Endothelial cell of umbilical vein (primary cell): ENCODE measurements at regions not wholly inside any gene's neighbourhood (a gene's known extent, or its start where the extent isn't known, plus 50 kb on each side); places are given as distances from the start of the nearest gene placed in this dataset.

ENCODE experiments used
- BruUV-seq: library from RNA; stranded (reverse); fragments of 400-500 nt; replicated peaks from 2 replicates; lab custom pipeline; 2021; lab: Mats Ljungman, UMichigan
- CTCF ChIA-PET: fragments of 300-600, 350-600 bp; sonication (Branson Sonifier 250); formaldehyde crosslinking; loops from one replicate; lab custom pipeline; 2021; ENCODE audit warnings: antibody characterized with exemption, inconsistent platforms; lab: Charles Lee
- POLR2A ChIA-PET: fragments of 300-600, 350-600 bp; sonication (Branson Sonifier 250); formaldehyde crosslinking; loops from one replicate; lab custom pipeline; 2021; ENCODE audit warnings: antibody characterized with exemption, inconsistent platforms; lab: Charles Lee
- DNase-seq: peaks from one replicate; pipeline ENCODE4 v3.0.0-alpha.2; 2011; ENCODE audit warnings: low read depth, low spot score
- FAIRE-seq: peaks from 2 replicates; lab custom pipeline; 2011; peaks lifted over from hg19 to GRCh38; lab: Jason Lieb, UNC
- H2AFZ ChIP-seq: 2 replicates; pipeline ENCODE4 v1.6.0; 2012; ENCODE audit warnings: low read depth, low read length, control low read depth, inconsistent platforms
- H3K27ac ChIP-seq: 2 replicates; pipeline ENCODE4 v1.5.1; 2011; ENCODE audit warnings: low read depth, mild to moderate bottlenecking, control low read depth, low read length, moderate library complexity; ENCODE audit not compliant: insufficient read depth
- H3K27me3 ChIP-seq, 2 experiments: 2 replicates each; pipeline versions ENCODE4 v1.6.0 to v1.6.1; 2011; ENCODE audit warnings: low read length in 2 of 2, mixed read lengths in 1 of 2; ENCODE audit not compliant: control insufficient read depth in 2 of 2, insufficient read depth in 2 of 2
- H3K36me3 ChIP-seq, 2 experiments: 2 replicates in 1 of 2; 3 replicates in 1 of 2; pipeline ENCODE4 v1.5.1; 2011; ENCODE audit warnings: low read length in 2 of 2, mild to moderate bottlenecking in 1 of 2, moderate library complexity in 1 of 2; ENCODE audit not compliant: control insufficient read depth in 2 of 2, insufficient read depth in 2 of 2; ENCODE audit errors: extremely low read depth in 1 of 2
- H3K4me1 ChIP-seq: 3 replicates; pipeline ENCODE4 v1.5.1; 2011; ENCODE audit warnings: mild to moderate bottlenecking, low read length; ENCODE audit not compliant: control insufficient read depth, insufficient read depth; ENCODE audit errors: extremely low read depth
- H3K4me2 ChIP-seq: 2 replicates; pipeline ENCODE4 v1.6.1; 2011; ENCODE audit warnings: low read length, control low read depth, mixed read lengths; ENCODE audit not compliant: insufficient read depth
- H3K4me3 ChIP-seq, 3 experiments: fragments of 200-600 bp in 1 of 3; sonication (generic), shearing (Covaris generic) in 1 of 3; replicated peaks in 1 of 3; 2 replicates each; pipeline ENCODE4 v1.5.1; 2011 to 2016; ENCODE audit warnings: control low read depth in 3 of 3, low read length in 3 of 3, mild to moderate bottlenecking in 2 of 3, inconsistent platforms in 1 of 3, low read depth in 1 of 3, moderate library complexity in 1 of 3; ENCODE audit not compliant: insufficient read depth in 1 of 3
- H3K79me2 ChIP-seq: 2 replicates; pipeline ENCODE4 v1.6.0; 2012; ENCODE audit warnings: low read length, inconsistent platforms; ENCODE audit not compliant: control insufficient read depth, insufficient read depth
- H3K9ac ChIP-seq: replicated peaks from 2 replicates; pipeline ENCODE3; 2011; ENCODE audit warnings: low read length, control low read depth; ENCODE audit not compliant: insufficient read depth; ENCODE audit errors: extremely low read depth
- H3K9me1 ChIP-seq: replicated peaks from 3 replicates; pipeline ENCODE4 v1.6.0; 2011; ENCODE audit warnings: mild to moderate bottlenecking, low read length; ENCODE audit not compliant: control insufficient read depth, insufficient read depth; ENCODE audit errors: extremely low read depth
- H3K9me3 ChIP-seq: replicated peaks from 2 replicates; pipeline ENCODE4 v1.5.1; 2012; ENCODE audit warnings: low read length, inconsistent platforms; ENCODE audit not compliant: control insufficient read depth, insufficient read depth
- H4K20me1 ChIP-seq: replicated peaks from 2 replicates; pipeline ENCODE3; 2011; ENCODE audit warnings: mild to moderate bottlenecking, low read length; ENCODE audit not compliant: control insufficient read depth, insufficient read depth; ENCODE audit errors: extremely low read depth
- EZH2 ChIP-seq: IDR thresholded peaks from 2 replicates; pipeline ENCODE4 v1.6.1; 2012; ENCODE audit warnings: borderline replicate concordance, low read depth, mild to moderate bottlenecking, moderate library complexity, low read length, inconsistent platforms; ENCODE audit not compliant: severe bottlenecking
- FOS ChIP-seq: IDR thresholded peaks from 2 replicates; pipeline ENCODE4 v1.6.1; 2011; ENCODE audit warnings: mild to moderate bottlenecking, low read length, moderate library complexity, borderline replicate concordance; ENCODE audit not compliant: insufficient read depth
- GATA2 ChIP-seq: IDR thresholded peaks from 2 replicates; pipeline ENCODE4 v1.7.0; 2011; ENCODE audit warnings: low read depth, mild to moderate bottlenecking, moderate library complexity, mixed read lengths, low read length; ENCODE audit not compliant: insufficient read length, insufficient read depth
- JUN ChIP-seq: IDR thresholded peaks from 2 replicates; pipeline ENCODE4 v1.6.1; 2011; ENCODE audit warnings: borderline replicate concordance, low read depth; ENCODE audit not compliant: insufficient read length, insufficient read depth
- MYC ChIP-seq: IDR thresholded peaks from one replicate; pipeline ENCODE4 v1.6.1; 2011; ENCODE audit warnings: mild to moderate bottlenecking, low read depth, low read length
- POLR2A ChIP-seq: IDR thresholded peaks from 2 replicates; pipeline ENCODE4 v1.6.1; 2012; ENCODE audit warnings: low read depth, mild to moderate bottlenecking, control low read depth, low read length
- POLR2AphosphoS5 ChIP-seq: IDR thresholded peaks from 2 replicates; pipeline ENCODE4 v1.6.1; 2012; ENCODE audit warnings: low read depth, mild to moderate bottlenecking, control low read depth, low read length, moderate library complexity; ENCODE audit not compliant: insufficient read depth
- dilution Hi-C: fragments of 300-500 bp; cut with MboI; formaldehyde crosslinking; loops from one replicate; pipeline ENCODE4 v1.15.0; 2019; ENCODE audit warnings: low sequenced_read_pairs; ENCODE audit not compliant: extremely low pct_ligation_motif_present
- intact Hi-C: fragments of 100-400 bp; cut with micrococcal nuclease; formaldehyde crosslinking; loops from one replicate; pipeline ENCODE4 v1.10.0; 2022
- TF ChIP-seq, protein P1 (sequence below), 2 donors: IDR thresholded peaks; 1 replicate in 1 of 2; 2 replicates in 1 of 2; pipeline ENCODE4 v1.5.1; 2011; ENCODE audit warnings: low read length in 2 of 2, mild to moderate bottlenecking in 2 of 2, moderate library complexity in 2 of 2, control low read depth in 1 of 2, inconsistent platforms in 1 of 2, low read depth in 1 of 2; ENCODE audit not compliant: insufficient read depth in 1 of 2; ENCODE audit errors: extremely low read depth in 1 of 2
- TF ChIP-seq, protein P2 (sequence below): IDR thresholded peaks from 2 replicates; pipeline ENCODE4 v1.6.1; 2011; ENCODE audit not compliant: insufficient read depth, insufficient read length

DNA sequence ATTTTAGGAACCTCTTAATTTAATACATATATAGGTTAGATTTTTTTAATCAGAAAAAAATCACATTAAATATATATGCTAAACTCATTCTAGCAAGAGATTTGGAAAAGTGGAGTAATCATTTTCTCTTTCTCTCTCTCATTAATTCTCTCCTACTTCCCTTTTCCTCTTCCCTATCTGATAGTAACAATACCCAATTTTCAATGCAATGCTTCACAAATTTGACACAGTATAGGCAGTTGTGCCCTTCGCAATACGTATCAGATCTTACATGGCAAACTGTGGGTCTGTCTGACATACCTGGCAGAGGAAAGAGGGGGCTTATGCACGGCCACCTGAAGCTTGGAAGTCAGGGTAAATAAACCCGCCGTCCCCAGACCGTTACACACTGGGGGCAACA is 444.3 kb downstream of the NBAS start:
- CTCF ChIA-PET = no interaction called here
- H3K27ac ChIP-seq = no peak overlapping the region
- dilution Hi-C loops = no loop called here
- intact Hi-C loops = no loop called here
- no peak overlapping the region for H2AFZ ChIP-seq
- H4K20me1 ChIP-seq = no peaks in the 10 kb centered on the region
- H3K9ac ChIP-seq = no peak overlapping the region
- POLR2A ChIA-PET = no interaction called here
- H3K4me2 ChIP-seq = no peak overlapping the region
- H3K79me2 ChIP-seq = no peaks in the 10 kb centered on the region
- H3K4me1 ChIP-seq = no peaks in the 10 kb centered on the region
- no peaks in the 10 kb centered on the region for H3K9me1 ChIP-seq
- DNase-seq (no peak), FAIRE-seq (no peak)
- no peak overlapping the region for H3K4me3 ChIP-seq
- TF ChIP-seq FOS (no peak), GATA2 (no peak), MYC (no peak), JUN (no peak), EZH2 (no peak), POLR2AphosphoS5 (no peak), POLR2A (no peak)
- TF ChIP-seq, protein P1, sequence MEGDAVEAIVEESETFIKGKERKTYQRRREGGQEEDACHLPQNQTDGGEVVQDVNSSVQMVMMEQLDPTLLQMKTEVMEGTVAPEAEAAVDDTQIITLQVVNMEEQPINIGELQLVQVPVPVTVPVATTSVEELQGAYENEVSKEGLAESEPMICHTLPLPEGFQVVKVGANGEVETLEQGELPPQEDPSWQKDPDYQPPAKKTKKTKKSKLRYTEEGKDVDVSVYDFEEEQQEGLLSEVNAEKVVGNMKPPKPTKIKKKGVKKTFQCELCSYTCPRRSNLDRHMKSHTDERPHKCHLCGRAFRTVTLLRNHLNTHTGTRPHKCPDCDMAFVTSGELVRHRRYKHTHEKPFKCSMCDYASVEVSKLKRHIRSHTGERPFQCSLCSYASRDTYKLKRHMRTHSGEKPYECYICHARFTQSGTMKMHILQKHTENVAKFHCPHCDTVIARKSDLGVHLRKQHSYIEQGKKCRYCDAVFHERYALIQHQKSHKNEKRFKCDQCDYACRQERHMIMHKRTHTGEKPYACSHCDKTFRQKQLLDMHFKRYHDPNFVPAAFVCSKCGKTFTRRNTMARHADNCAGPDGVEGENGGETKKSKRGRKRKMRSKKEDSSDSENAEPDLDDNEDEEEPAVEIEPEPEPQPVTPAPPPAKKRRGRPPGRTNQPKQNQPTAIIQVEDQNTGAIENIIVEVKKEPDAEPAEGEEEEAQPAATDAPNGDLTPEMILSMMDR (IDR thresholded peaks at IDR 0.05; ENCODE audit: extremely low read depth in 1 of 2, insufficient read depth in 1 of 2, low read depth in 1 of 2, low read length in 2 of 2) = no peak
- TF ChIP-seq, protein P2, sequence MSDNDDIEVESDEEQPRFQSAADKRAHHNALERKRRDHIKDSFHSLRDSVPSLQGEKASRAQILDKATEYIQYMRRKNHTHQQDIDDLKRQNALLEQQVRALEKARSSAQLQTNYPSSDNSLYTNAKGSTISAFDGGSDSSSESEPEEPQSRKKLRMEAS = no peak
- no peaks in the 10 kb centered on the region for H3K36me3 ChIP-seq
- no TSS peak for BruUV-seq
- H3K9me3 ChIP-seq = no peaks in the 10 kb centered on the region
- H3K27me3 ChIP-seq = no peaks in the 10 kb centered on the region
